ENCODE measurements at regions not wholly inside any gene's neighbourhood (a gene's known extent, or its start where the extent isn't known, plus 50 kb on each side); places are given as distances from the start of the nearest gene placed in this dataset.

GRCh38 chr3:59450437-59450836 lies 400.6 kb upstream of the CFAP20DC start:
- Histone ChIP-seq H3K4me1 (ENCODE audit: insufficient read depth, low read length, poor library complexity, severe bottlenecking) (no peaks in the 10 kb centered on the region), H3K27ac (ENCODE audit: low read depth, low read length, poor library complexity, severe bottlenecking) (no peak overlapping the region), H3K27me3 (replicated peaks; ENCODE audit: insufficient read depth, low read depth, low read length, poor library complexity) (no peaks in the 10 kb centered on the region), H3K4me3 (ENCODE audit: low read depth, low read length, poor library complexity, severe bottlenecking) (no peak overlapping the region), H3K9me3 (ENCODE audit: low read depth, low read length, poor library complexity, severe bottlenecking) (no peaks in the 10 kb centered on the region), H3K36me3 (ENCODE audit: insufficient read depth, low read length, poor library complexity, severe bottlenecking) (no peaks in the 10 kb centered on the region)
- no TSS peak for BruUV-seq (replicated peaks)
- TF ChIP-seq CTCF (conservative IDR thresholded peaks at IDR 0.05; ENCODE audit: low read depth, low read length) (no peak), EZH2 (IDR thresholded peaks at IDR 0.05; ENCODE audit: borderline replicate concordance, low read depth, low read length, poor library complexity, severe bottlenecking) (no peak)
- intact Hi-C loops (cut with micrococcal nuclease; ENCODE audit: unreplicated experiment): no loop called here
- DNase-seq (ENCODE audit: low spot score): no peak
- CTCF ChIA-PET: no interaction called here
- POLR2A ChIA-PET (ENCODE audit: low non-redundant PET): no interaction called here

GRCh38 chr3:59446775-59447465 lies 397.1 kb upstream of the CFAP20DC start:
- intact Hi-C loops (cut with micrococcal nuclease; ENCODE audit: unreplicated experiment): no loop called here
- no TSS peak for BruUV-seq (replicated peaks)
- POLR2A ChIA-PET (ENCODE audit: low non-redundant PET): no interaction called here
- no peak for DNase-seq (ENCODE audit: low spot score)
- H3K4me1 ChIP-seq (ENCODE audit: insufficient read depth, low read length, poor library complexity, severe bottlenecking): no peaks in the 10 kb centered on the region
- no peaks in the 10 kb centered on the region for H3K9me3 ChIP-seq (ENCODE audit: low read depth, low read length, poor library complexity, severe bottlenecking)
- H3K27ac ChIP-seq (ENCODE audit: low read depth, low read length, poor library complexity, severe bottlenecking): no peak overlapping the region
- H3K27me3 ChIP-seq (replicated peaks; ENCODE audit: insufficient read depth, low read depth, low read length, poor library complexity): no peaks in the 10 kb centered on the region
- CTCF ChIA-PET: no interaction called here
- no peak overlapping the region for H3K4me3 ChIP-seq (ENCODE audit: low read depth, low read length, poor library complexity, severe bottlenecking)
- TF ChIP-seq CTCF (conservative IDR thresholded peaks at IDR 0.05; ENCODE audit: low read depth, low read length) (no peak), EZH2 (IDR thresholded peaks at IDR 0.05; ENCODE audit: borderline replicate concordance, low read depth, low read length, poor library complexity, severe bottlenecking) (no peak)
- H3K36me3 ChIP-seq (ENCODE audit: insufficient read depth, low read length, poor library complexity, severe bottlenecking): no peaks in the 10 kb centered on the region

- ChIA-PET CTCF (no interaction called here), POLR2A (ENCODE audit: low non-redundant PET) (no interaction called here)
- TF ChIP-seq EZH2 (IDR thresholded peaks at IDR 0.05; ENCODE audit: borderline replicate concordance, low read depth, low read length, poor library complexity, severe bottlenecking) (no peak), CTCF (conservative IDR thresholded peaks at IDR 0.05; ENCODE audit: low read depth, low read length) (no peak)
- Histone ChIP-seq H3K4me3 (ENCODE audit: low read depth, low read length, poor library complexity, severe bottlenecking) (no peak overlapping the region), H3K9me3 (ENCODE audit: low read depth, low read length, poor library complexity, severe bottlenecking) (no peaks in the 10 kb centered on the region), H3K27ac (ENCODE audit: low read depth, low read length, poor library complexity, severe bottlenecking) (no peak overlapping the region), H3K36me3 (ENCODE audit: insufficient read depth, low read length, poor library complexity, severe bottlenecking) (no peaks in the 10 kb centered on the region), H3K4me1 (ENCODE audit: insufficient read depth, low read length, poor library complexity, severe bottlenecking) (no peaks in the 10 kb centered on the region), H3K27me3 (replicated peaks; ENCODE audit: insufficient read depth, low read depth, low read length, poor library complexity) (no peaks in the 10 kb centered on the region)
- intact Hi-C loops (cut with micrococcal nuclease; ENCODE audit: unreplicated experiment): no loop called here
- DNase-seq (ENCODE audit: low spot score): no peak
- BruUV-seq (replicated peaks): no TSS peak
Observed at GRCh38 chr3:59444676-59445075, 394.9 kb upstream of the CFAP20DC start.
